Endothelial cell (in vitro differentiated cells): ENCODE measurements at regions not wholly inside any gene's neighbourhood (a gene's known extent, or its start where the extent isn't known, plus 50 kb on each side); places are given as distances from the start of the nearest gene placed in this dataset.

Source experiments
- DNase-seq: peaks from one replicate; pipeline ENCODE4 v3.0.0; 2021; ENCODE audit warnings: low spot score
- H3K27ac Mint-ChIP-seq: one replicate; pipeline ENCODE4 v1.8.0; 2021; ENCODE audit warnings: mixed read lengths, inconsistent platforms; ENCODE audit not compliant: unreplicated experiment
- H3K27me3 Mint-ChIP-seq: one replicate; pipeline ENCODE4 v1.8.0; 2021; ENCODE audit warnings: mild to moderate bottlenecking, moderate library complexity, mixed read lengths, inconsistent platforms; ENCODE audit not compliant: unreplicated experiment
- H3K36me3 Mint-ChIP-seq: one replicate; pipeline ENCODE4 v1.8.0; 2021; ENCODE audit warnings: mild to moderate bottlenecking, low read depth, mixed read lengths, inconsistent platforms; ENCODE audit not compliant: unreplicated experiment
- H3K4me1 Mint-ChIP-seq: one replicate; pipeline ENCODE4 v1.8.0; 2021; ENCODE audit warnings: mild to moderate bottlenecking, mixed read lengths, inconsistent platforms; ENCODE audit not compliant: unreplicated experiment
- H3K4me3 Mint-ChIP-seq: one replicate; pipeline ENCODE4 v1.8.0; 2021; ENCODE audit warnings: mild to moderate bottlenecking, mixed read lengths, inconsistent platforms; ENCODE audit not compliant: unreplicated experiment
- H3K9me3 Mint-ChIP-seq: one replicate; pipeline ENCODE4 v1.8.0; 2021; ENCODE audit warnings: mixed read lengths, inconsistent platforms; ENCODE audit not compliant: unreplicated experiment
- TF ChIP-seq, protein P1 (sequence below): fragments of 200-600 bp; sonication (generic); IDR thresholded peaks from one replicate; pipeline ENCODE4 v1.5.0; 2021; ENCODE audit warnings: antibody characterized with exemption; ENCODE audit not compliant: unreplicated experiment

- Mint-ChIP-seq H3K4me1 (peaks cover 6% of the 10 kb centered on the region), H3K4me3 (no peak overlapping the region), H3K27me3 (peaks cover 6% of the 10 kb centered on the region), H3K27ac (no peak overlapping the region), H3K9me3 (no peaks in the 10 kb centered on the region), H3K36me3 (peaks cover 18% of the 10 kb centered on the region)
- TF ChIP-seq, protein P1, sequence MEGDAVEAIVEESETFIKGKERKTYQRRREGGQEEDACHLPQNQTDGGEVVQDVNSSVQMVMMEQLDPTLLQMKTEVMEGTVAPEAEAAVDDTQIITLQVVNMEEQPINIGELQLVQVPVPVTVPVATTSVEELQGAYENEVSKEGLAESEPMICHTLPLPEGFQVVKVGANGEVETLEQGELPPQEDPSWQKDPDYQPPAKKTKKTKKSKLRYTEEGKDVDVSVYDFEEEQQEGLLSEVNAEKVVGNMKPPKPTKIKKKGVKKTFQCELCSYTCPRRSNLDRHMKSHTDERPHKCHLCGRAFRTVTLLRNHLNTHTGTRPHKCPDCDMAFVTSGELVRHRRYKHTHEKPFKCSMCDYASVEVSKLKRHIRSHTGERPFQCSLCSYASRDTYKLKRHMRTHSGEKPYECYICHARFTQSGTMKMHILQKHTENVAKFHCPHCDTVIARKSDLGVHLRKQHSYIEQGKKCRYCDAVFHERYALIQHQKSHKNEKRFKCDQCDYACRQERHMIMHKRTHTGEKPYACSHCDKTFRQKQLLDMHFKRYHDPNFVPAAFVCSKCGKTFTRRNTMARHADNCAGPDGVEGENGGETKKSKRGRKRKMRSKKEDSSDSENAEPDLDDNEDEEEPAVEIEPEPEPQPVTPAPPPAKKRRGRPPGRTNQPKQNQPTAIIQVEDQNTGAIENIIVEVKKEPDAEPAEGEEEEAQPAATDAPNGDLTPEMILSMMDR, result no peak
- DNase-seq, result no peak
Measured at GRCh38 chr2:100699131-100699530, 120.8 kb upstream of the NPAS2 start.

GRCh38 chr2:100702438-100703109 lies 117.4 kb upstream of the NPAS2 start:
- Mint-ChIP-seq H3K27ac (no peak overlapping the region), H3K27me3 (peaks cover 6% of the 10 kb centered on the region), H3K36me3 (peaks cover 12% of the 10 kb centered on the region), H3K4me1 (peaks cover 12% of the 10 kb centered on the region), H3K9me3 (no peaks in the 10 kb centered on the region), H3K4me3 (no peak overlapping the region)
- DNase-seq, result no peak
- TF ChIP-seq, protein P1, result no peak

DNA sequence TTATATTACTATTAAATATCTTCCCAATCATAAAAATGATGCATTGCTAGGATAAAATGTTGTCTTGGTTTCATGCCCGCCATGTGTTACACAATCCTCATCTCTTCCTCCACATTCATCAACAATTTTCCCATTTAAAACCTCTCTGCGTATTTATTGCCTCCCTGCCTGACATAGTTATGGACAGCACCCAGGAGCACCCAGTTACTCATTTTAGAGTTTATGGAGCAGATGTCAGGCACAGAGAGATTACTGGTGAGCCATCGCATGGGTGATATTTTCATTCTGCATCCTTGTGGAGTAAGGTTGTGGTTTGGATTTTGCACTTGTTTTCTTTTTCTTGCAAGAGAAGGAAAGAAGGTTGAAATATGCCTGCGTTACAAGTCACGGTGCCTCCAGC lies 116.7 kb upstream of the NPAS2 start:
- TF ChIP-seq, protein P1, result no peak
- peaks cover 15% of the 10 kb centered on the region for H3K4me1 Mint-ChIP-seq
- H3K27me3 Mint-ChIP-seq, result peaks cover 6% of the 10 kb centered on the region
- no peak overlapping the region for H3K27ac Mint-ChIP-seq
- DNase-seq, result no peak
- peaks cover 12% of the 10 kb centered on the region for H3K36me3 Mint-ChIP-seq
- peak overlapping the region; percentile 26 for H3K4me3 Mint-ChIP-seq
- H3K9me3 Mint-ChIP-seq, result no peaks in the 10 kb centered on the region

- Mint-ChIP-seq H3K27ac (no peak overlapping the region), H3K27me3 (peaks cover 6% of the 10 kb centered on the region), H3K9me3 (no peaks in the 10 kb centered on the region), H3K4me1 (peaks cover 15% of the 10 kb centered on the region), H3K36me3 (peaks cover 12% of the 10 kb centered on the region), H3K4me3 (peak overlapping the region; percentile 26)
- no peak for DNase-seq
- TF ChIP-seq, protein P1, result no peak
Measured at GRCh38 chr2:100703739-100704138, 116.2 kb upstream of the NPAS2 start.

- H3K4me1 Mint-ChIP-seq, result peaks cover 15% of the 10 kb centered on the region
- H3K4me3 Mint-ChIP-seq, result no peak overlapping the region
- TF ChIP-seq, protein P1, result no peak
- H3K36me3 Mint-ChIP-seq, result peaks cover 12% of the 10 kb centered on the region
- H3K27me3 Mint-ChIP-seq, result peaks cover 6% of the 10 kb centered on the region
- H3K9me3 Mint-ChIP-seq, result no peaks in the 10 kb centered on the region
- no peak overlapping the region for H3K27ac Mint-ChIP-seq
- DNase-seq, result no peak
Measured at GRCh38 chr2:100704156-100704555, 115.8 kb upstream of the NPAS2 start.
